AG04450 (cell line): ENCODE measurements at regions not wholly inside any gene's neighbourhood (a gene's known extent, or its start where the extent isn't known, plus 50 kb on each side); places are given as distances from the start of the nearest gene placed in this dataset.

Experiments
- CTCF ChIA-PET: fragments of 300-600, 350-600 bp; formaldehyde crosslinking; extraction: SDS; loops from one replicate; lab custom pipeline; 2022; ENCODE audit warnings: antibody characterized with exemption, inconsistent platforms; lab: Charles Lee
- POLR2A ChIA-PET: fragments of 350-600 bp; formaldehyde crosslinking; extraction: SDS; loops from one replicate; lab custom pipeline; 2021; ENCODE audit warnings: antibody characterized with exemption, inconsistent platforms; lab: Yijun Ruan, JAX
- DNase-seq: peaks from one replicate; pipeline ENCODE4 v3.0.0-alpha.2; 2011; ENCODE audit warnings: low read depth, low spot score
- H3K27ac ChIP-seq: one replicate; pipeline ENCODE4 v1.5.1; 2012; ENCODE audit warnings: low read depth, low read length, control low read depth
- H3K27me3 ChIP-seq: one replicate; pipeline ENCODE4 v1.6.0; 2012; ENCODE audit warnings: low read length; ENCODE audit not compliant: control insufficient read depth, insufficient read depth
- H3K4me3 ChIP-seq: 2 replicates; pipeline ENCODE4 v1.5.1; 2011; ENCODE audit warnings: mild to moderate bottlenecking, low read depth, low read length, control low read depth
- H3K9me3 ChIP-seq: 2 replicates; pipeline ENCODE4 v1.5.1; 2012; ENCODE audit warnings: low read length; ENCODE audit not compliant: control insufficient read depth, insufficient read depth
- CTCF ChIP-seq: IDR thresholded peaks from 2 replicates; pipeline ENCODE4 v1.5.1; 2011; ENCODE audit warnings: low read depth, low read length, control low read depth, inconsistent platforms

GRCh38 chr3:82640254-82640653, 878.8 kb upstream of the GBE1 start:
- peaks cover 26% of the 10 kb centered on the region for H3K9me3 ChIP-seq
- POLR2A ChIA-PET = no interaction called here
- CTCF ChIA-PET = no interaction called here
- H3K27ac ChIP-seq = no peak overlapping the region
- DNase-seq = no peak
- H3K27me3 ChIP-seq = no peaks in the 10 kb centered on the region
- no peak for TF ChIP-seq CTCF
- H3K4me3 ChIP-seq = no peak overlapping the region

- ChIA-PET POLR2A (no interaction called here), CTCF (no interaction called here)
- no peak for TF ChIP-seq CTCF
These were observed 876.1 kb upstream of the GBE1 start for GRCh38 chr3:82637574-82637973.

GRCh38 chr3:82636177-82636576, 874.7 kb upstream of the GBE1 start:
- CTCF ChIA-PET = no interaction called here
- POLR2A ChIA-PET = no interaction called here

More at GRCh38 chr3:82637574-82637973, 876.1 kb upstream of the GBE1 start:
- no peak overlapping the region for H3K4me3 ChIP-seq
- DNase-seq = no peak
- peaks cover 20% of the 10 kb centered on the region for H3K9me3 ChIP-seq
- H3K27ac ChIP-seq = no peak overlapping the region
- no peaks in the 10 kb centered on the region for H3K27me3 ChIP-seq

GRCh38 chr3:82633319-82633718, 871.9 kb upstream of the GBE1 start:
- H3K27me3 ChIP-seq = no peaks in the 10 kb centered on the region
- H3K9me3 ChIP-seq = no peaks in the 10 kb centered on the region; the same call in 1 of the 2 replicates
- no peak overlapping the region for H3K27ac ChIP-seq
- no peak overlapping the region for H3K4me3 ChIP-seq
- no peak for DNase-seq
- CTCF ChIA-PET = no interaction called here
- POLR2A ChIA-PET = no interaction called here
- no peak for TF ChIP-seq CTCF

More at GRCh38 chr3:82636177-82636576, 874.7 kb upstream of the GBE1 start:
- Histone ChIP-seq H3K9me3 (peaks cover 10% of the 10 kb centered on the region), H3K27me3 (no peaks in the 10 kb centered on the region), H3K4me3 (no peak overlapping the region), H3K27ac (no peak overlapping the region)
- no peak for DNase-seq
- no peak for TF ChIP-seq CTCF

DNA sequence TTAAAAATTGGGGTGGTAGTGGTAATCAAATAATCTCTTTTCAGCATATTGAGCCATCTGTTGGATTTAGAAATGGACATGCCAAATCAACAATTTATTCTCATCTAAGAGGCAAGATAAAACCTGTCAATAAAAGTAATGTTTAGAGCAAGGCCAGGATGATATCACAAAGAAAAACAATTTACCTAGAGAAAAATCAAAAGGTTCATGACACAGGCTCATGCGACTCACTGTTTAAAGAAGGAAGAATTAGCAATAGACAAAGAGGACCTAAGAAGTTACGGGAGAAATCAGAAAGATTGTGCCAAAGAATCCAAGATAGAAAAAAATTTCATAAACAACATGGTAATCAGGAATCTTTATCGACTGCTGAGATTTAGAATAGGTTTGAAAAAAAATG, 868.5 kb upstream of the GBE1 start:
- H3K27me3 ChIP-seq = no peaks in the 10 kb centered on the region
- H3K27ac ChIP-seq = no peak overlapping the region
- no peak for DNase-seq
- CTCF ChIA-PET = no interaction called here
- no peak for TF ChIP-seq CTCF
- H3K4me3 ChIP-seq = no peak overlapping the region
- POLR2A ChIA-PET = no interaction called here
- H3K9me3 ChIP-seq = no peaks in the 10 kb centered on the region; the same call in 1 of the 2 replicates
